Natural killer cell (primary cell): ENCODE measurements at regions not wholly inside any gene's neighbourhood (a gene's known extent, or its start where the extent isn't known, plus 50 kb on each side); places are given as distances from the start of the nearest gene placed in this dataset.

Experiments
- ATAC-seq, 3 donors: fragments of 150-1000 bp in 2 of 3; fragments of 200-7000 bp in 1 of 3; cut with Tn5 transposase; 1 replicate in 1 of 3; 2 replicates in 2 of 3; pipeline ENCODE4 v1.10.0; 2021; ENCODE audit warnings: mild to moderate bottlenecking in 2 of 3, moderate library complexity in 2 of 3
- DNase-seq, 2 donors: peaks; one replicate each; pipeline versions ENCODE4 v3.0.0 to v3.0.0-alpha.2; 2013 to 2021; ENCODE audit warnings: mixed read lengths in 1 of 2
- H3K27ac ChIP-seq: one replicate; pipeline ENCODE4 v1.5.1; 2013; ENCODE audit warnings: mild to moderate bottlenecking, low read length
- H3K27me3 ChIP-seq: one replicate; pipeline ENCODE4 v1.6.1; 2013; ENCODE audit warnings: low read length; ENCODE audit not compliant: control insufficient read depth, insufficient read depth
- H3K36me3 ChIP-seq: one replicate; pipeline ENCODE4 v1.6.1; 2013; ENCODE audit warnings: low read length; ENCODE audit not compliant: control insufficient read depth, insufficient read depth
- H3K4me1 ChIP-seq: one replicate; pipeline ENCODE4 v1.6.1; 2013; ENCODE audit warnings: low read length; ENCODE audit not compliant: control insufficient read depth, insufficient read depth
- H3K4me3 ChIP-seq: one replicate; pipeline ENCODE4 v1.5.1; 2013; ENCODE audit warnings: low read length
- H3K9me3 ChIP-seq: one replicate; pipeline ENCODE4 v1.6.1; 2013; ENCODE audit warnings: low read length; ENCODE audit not compliant: control insufficient read depth, insufficient read depth
- H3K27ac Mint-ChIP-seq, 2 donors: one replicate each; pipeline ENCODE4 v1.8.0; 2022; ENCODE audit warnings: mild to moderate bottlenecking in 2 of 2, mixed read lengths in 2 of 2, moderate library complexity in 1 of 2
- H3K27me3 Mint-ChIP-seq, 2 donors: one replicate each; pipeline ENCODE4 v1.8.0; 2022; ENCODE audit warnings: low read depth in 2 of 2, mixed read lengths in 2 of 2
- H3K36me3 Mint-ChIP-seq: one replicate; pipeline ENCODE4 v1.8.0; 2022; ENCODE audit warnings: mixed read lengths
- H3K4me1 Mint-ChIP-seq, 2 donors: one replicate each; pipeline ENCODE4 v1.8.0; 2022; ENCODE audit warnings: mixed read lengths in 2 of 2
- H3K4me3 Mint-ChIP-seq: one replicate; pipeline ENCODE4 v1.8.0; 2022; ENCODE audit warnings: mild to moderate bottlenecking, moderate library complexity, mixed read lengths
- H3K9me3 Mint-ChIP-seq, 2 donors: one replicate each; pipeline ENCODE4 v1.8.0; 2022; ENCODE audit warnings: mixed read lengths in 2 of 2
- CTCF ChIP-seq: fragments of 200-600 bp; IDR thresholded peaks from one replicate; pipeline ENCODE4 v1.8.0; 2022; ENCODE audit warnings: antibody characterized with exemption
- WGBS: methylation state at CpG from one replicate; pipeline ENCODE4 v1.1.7; 2013; ENCODE audit warnings: missing lambda C conversion rate; ENCODE audit not compliant: insufficient coverage; 5-methylcytosine and 5-hydroxymethylcytosine counted together
- intact Hi-C: fragments of 100-400 bp; cut with micrococcal nuclease; formaldehyde crosslinking; loops from one replicate; pipeline ENCODE4 v1.14.2; 2022

GRCh38 chr2:102091908-102092307 is 50.6 kb upstream of the IL1R1 start:
- TF ChIP-seq CTCF = no peak
- no peak overlapping the region for H3K27ac Mint-ChIP-seq
- WGBS = 100% methylated on average over 1 of the region's 1 CpG
- H3K4me3 ChIP-seq = no peak overlapping the region
- no peaks in the 10 kb centered on the region for H3K36me3 ChIP-seq
- no peaks in the 10 kb centered on the region for H3K9me3 ChIP-seq
- H3K27ac ChIP-seq = no peak overlapping the region
- intact Hi-C loops = no loop called here
- ATAC-seq (no peak), DNase-seq (no peak)
- H3K9me3 Mint-ChIP-seq = peaks cover 2 to 5% of the 10 kb centered on the region in 2 donors
- H3K27me3 Mint-ChIP-seq = peaks cover 3 to 55% of the 10 kb centered on the region in 2 donors
- no peaks in the 10 kb centered on the region for H3K27me3 ChIP-seq
- no peaks in the 10 kb centered on the region for H3K4me1 ChIP-seq
- peaks cover 11% of the 10 kb centered on the region for H3K36me3 Mint-ChIP-seq
- peaks cover 0 to 4% of the 10 kb centered on the region in 2 donors for H3K4me1 Mint-ChIP-seq
- no peak overlapping the region for H3K4me3 Mint-ChIP-seq

GRCh38 chr2:102092535-102092934 is 50.0 kb upstream of the IL1R1 start:
- Mint-ChIP-seq H3K4me3 (no peak overlapping the region), H3K4me1 (peaks cover 0 to 4% of the 10 kb centered on the region in 2 donors), H3K27ac (no peak overlapping the region), H3K27me3 (peaks cover 7 to 54% of the 10 kb centered on the region in 2 donors), H3K36me3 (peaks cover 11% of the 10 kb centered on the region), H3K9me3 (peaks cover 2 to 5% of the 10 kb centered on the region in 2 donors)
- TF ChIP-seq CTCF = no peak
- Histone ChIP-seq H3K9me3 (no peaks in the 10 kb centered on the region), H3K4me3 (no peak overlapping the region), H3K27ac (no peak overlapping the region), H3K27me3 (no peaks in the 10 kb centered on the region), H3K36me3 (no peaks in the 10 kb centered on the region), H3K4me1 (no peaks in the 10 kb centered on the region)
- ATAC-seq (no peak), DNase-seq (no peak)
- intact Hi-C loops = no loop called here
- 81% methylated on average over 6 of the region's 7 CpGs for WGBS
